Anterior cingulate cortex (tissue), 58 donors: ENCODE measurements at regions not wholly inside any gene's neighbourhood (a gene's known extent, or its start where the extent isn't known, plus 50 kb on each side); places are given as distances from the start of the nearest gene placed in this dataset.
A peak's percentile ranks its signal among the peaks of the same experiment; 100 is the strongest.
"Not testable (repeated sequence)": the region's sequence is repeated elsewhere in the genome, so short reads cannot be mapped to it uniquely, and the experiment has no call there.

ENCODE experiments used
- DNase-seq, 58 donors: peaks; one replicate each; lab custom pipeline; 2025; lab: John Stamatoyannopoulos, UW

DNA sequence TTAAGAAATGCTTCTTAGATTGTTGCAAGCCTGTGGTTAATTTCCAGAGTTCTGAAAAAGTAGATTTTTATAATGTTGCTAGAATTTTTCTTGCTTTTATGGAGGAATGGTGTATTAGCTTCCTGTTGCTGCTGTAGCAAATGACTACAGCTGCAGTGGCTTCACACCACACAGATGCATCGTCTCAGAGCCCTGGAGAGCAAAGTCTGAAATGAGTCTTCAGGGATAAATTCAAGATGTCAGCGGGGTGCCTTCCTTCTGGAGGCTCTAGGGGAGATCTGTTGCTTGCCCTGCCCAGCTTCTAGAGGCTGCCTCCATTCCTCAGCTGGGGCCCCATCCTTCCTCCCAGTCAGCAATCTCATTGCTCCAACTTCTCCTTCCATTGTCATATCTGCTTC lies 187.8 kb downstream of the ZNF516 start:
- no peak for DNase-seq

DNA sequence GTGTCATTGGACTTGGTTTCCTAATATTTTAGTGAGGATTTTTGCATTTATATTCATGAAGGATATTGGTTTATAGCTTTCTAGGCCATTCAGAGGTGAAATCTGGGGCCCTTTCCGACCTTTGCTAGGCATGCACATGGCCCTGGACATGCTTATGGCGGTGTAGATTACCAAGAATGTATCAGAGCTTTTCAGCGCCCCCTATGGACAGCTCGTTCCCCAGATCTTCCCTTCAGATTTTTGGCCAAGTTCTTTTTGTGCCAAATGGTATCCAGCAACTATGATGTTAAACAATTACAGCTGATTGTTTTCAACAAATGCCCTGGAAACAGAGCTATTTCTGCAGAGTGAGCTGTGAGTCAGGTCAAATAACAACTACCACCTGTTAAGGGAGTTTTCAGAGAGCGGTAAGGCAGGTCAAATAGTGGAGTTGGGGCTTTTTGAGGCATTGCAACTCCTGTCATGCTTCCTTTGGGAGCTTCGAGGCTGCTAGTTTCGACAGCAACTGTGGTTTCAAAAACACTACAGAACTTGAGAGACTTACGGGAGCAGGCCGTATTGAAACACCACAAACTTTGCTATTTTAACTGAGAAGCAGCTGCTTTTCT lies 188.3 kb downstream of the ZNF516 start:
- no peak for DNase-seq

DNA sequence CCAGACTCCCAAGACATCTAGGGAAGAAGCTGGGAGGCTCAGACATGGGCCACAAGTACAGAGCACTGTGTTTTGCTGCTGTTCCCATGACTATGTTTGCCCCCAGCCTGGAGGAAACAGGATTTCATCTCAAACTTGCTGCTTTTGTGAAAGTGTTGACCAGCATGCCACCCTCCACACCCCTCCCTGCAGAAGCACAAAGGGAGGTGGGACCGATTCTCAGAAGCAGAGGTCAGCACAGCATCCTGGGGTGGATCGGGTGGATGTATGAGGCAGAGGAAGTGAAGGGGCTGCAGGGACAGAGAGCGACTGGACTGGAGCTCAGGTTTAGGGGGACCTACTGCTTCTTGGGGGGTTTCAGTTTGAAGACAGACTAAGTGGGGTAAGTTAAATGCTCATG lies 209.2 kb downstream of the ZNF516 start:
- DNase-seq = no peak

DNA sequence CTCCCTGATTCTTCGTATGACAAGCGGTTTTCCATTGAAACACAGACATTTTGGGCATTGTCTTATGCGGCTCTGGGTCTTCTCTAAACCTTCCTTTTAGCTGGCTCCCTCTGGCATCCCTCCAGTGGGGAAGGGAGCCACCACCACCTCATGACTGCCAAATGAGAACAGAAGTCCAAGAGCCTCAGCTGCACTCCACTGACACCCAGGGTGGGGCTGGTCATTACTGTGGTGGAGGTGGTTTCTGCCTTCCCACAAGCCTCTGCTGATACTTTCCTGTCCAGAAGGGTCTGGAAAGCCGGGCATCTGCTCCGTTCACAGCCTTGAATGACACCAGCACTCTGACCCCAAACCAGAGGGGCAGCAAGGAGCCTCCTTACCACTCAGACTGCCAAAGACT lies 213.5 kb downstream of the ZNF516 start:
- DNase-seq = no peak

DNA sequence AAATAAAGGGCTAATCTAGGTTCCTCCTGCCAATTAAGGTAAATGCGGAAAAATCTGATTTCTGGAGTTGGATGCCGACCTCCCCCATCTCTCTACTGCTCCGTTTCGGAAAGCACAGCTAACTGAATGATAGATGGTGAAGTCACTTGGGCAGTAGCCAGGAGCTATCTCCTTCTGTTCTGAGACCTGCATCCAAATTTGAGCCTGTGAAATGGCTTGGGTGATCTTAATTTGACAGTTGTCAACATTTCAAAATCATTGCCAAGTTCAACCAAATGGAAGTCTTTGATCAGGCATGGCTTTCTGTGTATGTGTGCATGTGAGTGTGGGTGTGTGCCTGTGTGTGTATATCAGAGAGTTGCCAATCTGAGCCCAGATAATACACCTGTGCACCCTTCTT lies 217.2 kb downstream of the ZNF516 start:
- DNase-seq = no peak

DNA sequence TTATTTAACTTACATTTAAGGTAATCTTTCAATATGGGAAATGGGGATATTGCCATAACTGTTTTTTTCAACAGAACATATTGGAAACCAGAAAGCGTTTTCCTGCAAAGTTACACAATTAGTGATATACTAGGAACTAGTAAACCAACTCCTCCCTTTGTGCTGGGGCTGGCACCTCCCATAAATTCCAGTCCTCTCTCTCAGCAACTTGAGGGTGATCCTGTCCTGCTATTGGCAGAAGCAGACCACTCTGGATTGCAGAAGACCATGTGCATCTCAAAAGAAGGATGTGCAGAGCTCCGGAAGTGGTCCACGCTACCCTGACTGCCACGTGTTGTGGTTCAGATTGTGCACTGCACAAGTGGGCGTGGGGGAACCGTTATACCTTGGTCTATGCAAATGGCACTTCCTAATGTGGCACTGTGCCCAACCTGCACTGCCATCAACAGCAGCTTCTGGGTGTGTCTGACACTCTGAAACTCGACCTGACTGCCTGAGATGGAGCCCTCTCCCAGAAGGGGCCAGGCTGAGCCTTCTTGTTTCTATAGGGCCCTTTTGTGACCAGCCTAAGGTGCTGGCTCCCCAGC lies 219.2 kb downstream of the ZNF516 start:
- DNase-seq = no peak

DNA sequence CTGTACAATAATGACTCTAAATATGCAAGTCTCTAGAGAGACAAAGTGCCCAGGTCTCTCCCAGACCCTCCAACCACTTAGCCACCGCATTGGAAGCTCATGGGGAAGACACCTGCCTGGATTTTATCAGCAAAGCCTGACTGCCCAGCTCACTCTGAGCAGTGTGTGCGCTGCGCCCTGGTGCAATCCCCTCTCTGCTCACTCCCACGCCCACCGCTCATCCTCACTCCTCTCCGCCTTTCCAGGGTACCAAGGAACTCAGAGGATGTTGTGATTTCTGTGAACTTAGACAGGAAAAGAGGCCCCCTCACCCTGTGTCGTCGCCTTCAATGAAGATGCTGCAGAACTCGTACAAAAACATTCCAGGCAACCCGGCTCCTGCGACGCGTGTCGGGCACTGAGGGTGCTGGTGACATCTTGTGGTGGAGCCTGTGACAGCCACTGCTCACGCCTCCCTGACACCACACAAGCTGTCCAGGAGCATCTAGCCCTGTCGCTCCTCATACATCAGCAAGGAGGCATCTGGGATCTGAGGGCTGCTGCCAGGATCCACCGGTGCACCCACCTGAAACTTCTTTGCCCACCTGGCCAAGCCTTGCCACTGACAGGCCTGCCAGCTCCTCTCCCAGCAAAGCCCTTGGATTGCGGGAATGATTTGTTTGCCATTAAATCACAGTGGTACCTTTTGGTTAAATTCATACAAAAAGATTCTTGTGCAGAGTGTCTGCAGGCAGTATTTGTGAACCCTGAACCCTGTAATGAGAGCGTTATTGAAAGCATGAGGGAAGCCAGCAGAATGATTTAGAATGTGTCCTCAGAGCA lies 220.4 kb downstream of the ZNF516 start:
- DNase-seq = peak in 46 of 58 donors; percentile 3 to 69 (median 26)

DNA sequence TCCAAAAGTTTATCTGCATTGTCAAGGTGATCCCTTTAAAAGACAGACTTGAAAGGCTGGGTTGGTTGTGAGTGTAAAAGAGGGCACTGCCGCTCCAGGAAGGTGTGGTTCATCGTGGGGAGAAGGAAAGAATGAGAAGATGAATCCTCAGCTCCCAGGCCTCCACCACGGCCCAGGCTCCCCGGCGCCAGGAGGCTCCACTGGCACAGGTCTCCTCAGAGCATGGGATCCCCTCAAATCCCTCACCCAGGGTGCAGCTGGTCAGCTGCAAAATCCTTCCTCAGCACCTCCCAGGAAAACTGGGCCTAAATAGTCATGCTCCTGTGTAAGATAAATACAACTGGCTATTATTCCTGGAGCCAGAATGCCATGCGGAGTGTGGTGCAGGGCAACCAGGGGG lies 221.1 kb downstream of the ZNF516 start:
- no peak for DNase-seq

DNA sequence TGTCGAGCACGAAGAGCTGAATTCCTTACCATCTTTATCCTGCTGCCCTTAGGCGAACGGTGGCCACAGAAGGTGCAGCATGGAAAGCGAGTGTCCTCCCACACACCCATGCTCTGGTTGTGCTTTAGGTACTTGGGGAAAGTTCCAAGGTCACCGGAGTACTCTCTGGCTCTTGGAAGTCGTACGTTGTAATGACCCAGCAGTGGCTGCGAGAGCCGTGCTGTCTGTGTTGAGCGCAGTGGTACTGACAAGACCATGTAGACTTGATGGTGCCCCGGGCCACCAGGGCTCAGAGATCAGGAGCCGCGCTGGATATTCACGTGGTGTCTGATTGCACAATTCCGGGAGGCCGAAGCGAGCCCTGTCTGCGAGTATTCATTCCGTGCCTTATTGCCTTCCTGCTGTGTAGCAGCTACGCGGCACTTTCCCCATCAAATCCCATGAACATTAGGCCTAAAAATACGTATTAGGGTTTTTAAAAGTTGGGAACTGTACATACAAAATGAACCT lies 222.0 kb downstream of the ZNF516 start:
- no peak for DNase-seq

DNA sequence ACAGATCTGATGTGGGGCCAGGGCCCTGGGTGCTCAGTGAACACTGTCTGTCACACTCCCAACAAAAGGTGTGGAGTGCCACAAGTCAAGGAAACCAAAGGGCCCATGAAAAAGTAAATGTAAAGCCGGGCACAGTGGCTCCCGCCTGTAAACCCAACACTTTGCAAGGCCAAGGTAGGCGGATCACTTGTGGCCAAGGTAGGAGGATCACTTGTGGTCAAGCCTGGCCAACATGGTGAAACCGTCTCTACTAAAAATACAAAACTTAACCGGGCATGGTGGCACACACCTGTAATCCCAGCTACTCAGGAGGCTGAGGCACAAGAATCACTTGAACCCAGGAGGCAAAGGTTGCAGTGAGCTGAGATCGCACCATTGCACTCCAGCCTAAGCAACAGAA lies 227.6 kb downstream of the ZNF516 start:
- DNase-seq = not testable (repeated sequence)

DNA sequence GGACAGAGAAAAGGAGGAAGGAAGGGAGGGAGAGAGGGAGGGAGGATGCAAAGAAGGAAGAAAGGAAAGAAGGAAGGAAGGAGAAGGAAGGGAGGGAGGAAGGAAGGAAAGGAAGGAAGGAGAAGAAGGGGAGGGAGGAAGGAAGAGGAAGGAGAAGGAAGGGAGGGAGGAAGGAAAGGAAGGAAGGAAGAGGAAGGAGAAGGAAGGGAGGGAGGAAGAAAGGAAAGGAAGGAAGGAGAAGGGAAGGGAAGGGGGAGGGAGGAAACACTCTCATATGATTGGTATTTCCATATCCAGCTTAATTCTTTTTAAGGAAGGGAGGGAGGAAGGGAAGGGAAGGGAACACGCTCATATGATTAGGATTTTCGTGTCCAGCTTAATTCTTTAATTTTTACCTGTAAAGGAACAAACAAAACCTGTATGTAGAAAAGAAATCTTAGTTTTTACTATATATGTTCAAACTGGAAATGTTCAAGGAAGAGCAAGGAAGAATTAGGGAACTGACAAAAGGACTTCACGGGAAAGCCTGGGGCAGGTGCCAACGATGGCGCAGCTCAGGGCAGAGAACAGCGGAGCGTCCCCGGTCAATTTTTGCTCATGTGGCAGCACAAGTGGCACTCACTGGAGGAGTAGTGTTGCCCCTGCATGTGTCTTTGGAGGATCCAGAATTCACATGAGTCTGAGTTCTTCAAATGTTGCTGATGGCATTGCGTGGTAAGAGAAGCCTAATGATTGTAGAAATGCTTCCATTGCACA lies 228.6 kb downstream of the ZNF516 start:
- DNase-seq = no peak

DNA sequence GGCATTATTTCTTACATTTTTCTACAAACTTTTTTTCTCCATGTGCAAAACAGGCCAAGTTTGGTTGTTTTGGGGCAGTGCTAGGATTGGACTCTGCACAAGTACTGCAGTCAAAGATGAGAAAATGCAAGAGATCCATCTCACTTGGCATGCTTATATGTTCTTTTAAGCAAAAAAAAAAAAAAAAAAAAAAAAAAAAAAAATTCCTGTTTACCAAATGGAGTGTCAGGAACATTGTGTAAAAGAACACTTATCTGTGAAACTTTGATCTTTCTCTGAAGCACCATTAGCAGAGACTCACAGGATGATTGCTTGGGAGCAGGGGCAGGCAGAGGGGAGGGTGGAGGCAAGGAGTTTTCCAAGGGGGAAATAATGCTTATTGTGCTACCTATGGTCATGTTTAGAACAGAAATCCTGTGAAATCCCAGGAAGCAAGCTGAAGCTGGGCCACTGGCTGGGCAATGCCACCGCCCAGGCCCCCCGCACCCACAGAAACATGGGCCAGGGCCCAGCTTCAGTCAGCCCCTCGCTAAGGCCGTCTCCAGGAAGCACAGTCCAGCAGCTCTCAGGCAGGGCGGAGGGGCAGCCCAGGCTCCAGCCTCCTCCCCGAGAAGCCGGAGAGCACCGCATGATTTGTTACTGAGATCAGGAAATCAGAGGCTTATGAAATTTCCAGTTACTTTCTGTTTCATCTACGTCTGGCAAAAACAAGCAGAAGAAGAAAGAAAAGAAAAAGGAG lies 229.4 kb downstream of the ZNF516 start:
- DNase-seq = peak in 1 of 58 donors; percentile 26

DNA sequence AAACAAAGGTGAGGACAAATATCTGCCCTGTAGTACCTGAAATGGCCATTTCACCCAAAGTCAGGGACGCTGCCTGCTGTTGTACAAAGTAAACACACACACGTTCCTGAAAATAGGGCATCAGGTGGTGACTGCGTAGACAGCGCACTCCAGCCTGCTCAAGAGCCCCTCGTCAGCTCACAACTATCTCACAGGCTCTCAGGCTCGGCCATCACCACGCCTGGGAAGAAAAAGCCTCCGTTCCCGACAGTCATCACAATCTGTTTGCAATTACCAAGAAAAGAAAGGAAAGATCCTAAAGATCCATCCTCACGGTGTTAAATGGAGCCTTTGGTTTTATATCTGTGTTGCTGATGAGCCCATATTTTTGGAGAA lies 230.2 kb downstream of the ZNF516 start:
- no peak for DNase-seq

DNA sequence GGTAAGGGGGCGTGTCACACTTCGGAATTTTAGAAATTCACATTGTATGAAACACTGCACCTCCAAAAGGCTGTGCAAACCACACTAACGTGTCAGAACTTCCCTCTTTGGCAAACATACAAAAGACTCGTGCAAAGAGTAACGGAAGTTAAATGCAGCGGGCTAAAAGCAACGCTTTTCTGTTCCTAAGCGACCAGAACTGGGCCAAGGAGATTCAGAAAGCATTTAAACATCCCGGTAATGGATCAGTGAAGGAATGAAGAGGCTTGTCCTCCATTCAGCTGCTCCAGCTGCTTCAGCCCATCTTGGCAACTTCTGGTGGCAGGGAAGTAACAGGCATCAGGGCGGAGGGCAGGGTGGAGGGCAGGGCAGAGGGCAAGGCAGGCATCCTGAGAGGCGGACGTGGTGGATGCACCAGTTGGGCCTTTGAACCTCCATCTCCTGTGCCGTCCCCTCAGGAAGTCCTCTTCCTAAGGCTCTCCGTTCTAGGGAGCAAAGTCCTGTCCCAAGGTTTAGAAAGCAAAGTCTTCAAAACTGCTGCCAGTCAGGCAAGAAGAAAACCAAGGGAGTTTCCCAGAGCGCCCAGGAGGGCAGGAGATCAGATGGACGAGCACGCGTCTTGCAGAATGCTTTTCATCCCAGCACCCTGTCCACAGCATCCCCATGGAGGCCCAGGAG lies 230.7 kb downstream of the ZNF516 start:
- DNase-seq = no peak

DNA sequence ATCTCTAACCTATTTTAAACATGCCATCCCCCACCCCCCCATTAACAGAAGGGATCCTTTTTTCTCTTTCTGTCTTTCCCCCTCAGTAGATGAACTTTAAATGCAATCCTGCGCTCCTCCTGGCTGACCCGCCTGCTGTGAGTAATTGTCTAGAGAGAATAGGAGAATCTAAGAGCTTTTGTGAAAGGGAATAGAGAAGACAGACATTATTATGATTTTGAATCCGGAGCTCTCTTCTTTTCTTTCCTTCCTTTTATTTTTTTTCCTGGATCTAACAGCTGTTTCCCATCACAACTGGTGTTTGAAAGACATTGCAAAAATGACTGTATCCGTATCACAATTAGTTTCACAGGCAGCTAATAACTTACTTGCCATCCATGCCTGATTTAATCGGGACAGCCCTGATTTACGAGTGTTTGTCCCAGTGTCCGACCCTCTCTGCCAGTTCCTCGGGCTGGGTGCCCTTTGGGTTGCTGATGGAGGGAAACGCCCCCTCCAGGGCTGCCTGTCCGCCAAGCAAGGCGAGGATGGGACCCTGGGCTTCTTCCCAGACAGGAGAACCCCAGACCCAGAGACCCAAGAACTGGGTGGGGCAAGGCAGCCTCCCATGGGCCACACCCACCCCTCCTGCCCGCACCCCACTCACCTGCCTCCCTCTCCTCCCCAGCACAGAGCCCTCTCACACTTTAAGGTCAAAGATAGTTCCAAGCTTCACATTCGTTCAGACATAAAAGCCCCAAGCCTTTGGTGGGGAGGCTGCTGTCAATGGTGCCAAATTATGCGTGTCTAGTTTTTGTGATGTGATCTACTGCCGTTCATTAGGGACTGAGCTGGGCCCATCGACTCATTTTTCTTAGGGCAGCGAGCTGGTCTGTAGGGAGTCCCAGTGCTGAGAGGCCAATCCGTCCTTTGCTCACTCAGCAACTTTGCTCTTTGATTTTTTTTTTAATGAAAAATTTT lies 231.7 kb downstream of the ZNF516 start:
- no peak for DNase-seq

DNA sequence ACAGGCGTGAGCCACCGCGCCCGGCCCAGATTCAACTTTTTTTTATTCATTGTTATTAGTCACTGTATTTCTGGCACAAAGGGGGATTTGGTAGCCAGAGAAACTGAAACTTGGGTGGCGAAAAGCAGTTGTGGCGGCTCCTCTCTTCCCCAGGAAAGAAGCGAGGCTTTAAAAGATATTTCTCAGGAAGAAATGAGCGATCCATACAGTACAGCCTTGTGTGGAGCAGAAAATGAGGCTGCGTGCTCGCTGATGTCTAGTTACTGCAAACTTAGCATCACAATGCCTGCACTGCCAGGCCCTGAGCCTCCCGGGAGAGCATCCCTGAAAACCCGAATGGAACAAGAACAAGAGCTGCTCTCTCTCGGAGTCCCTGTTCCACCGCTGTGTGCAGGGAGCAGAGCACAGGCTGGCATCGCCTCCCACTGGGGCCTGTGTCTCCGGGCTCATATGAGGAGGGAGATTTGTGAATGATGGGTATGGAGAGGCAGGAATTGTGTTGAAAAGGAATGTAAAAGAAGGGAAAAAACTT lies 234.0 kb downstream of the ZNF516 start:
- peak in 14 of 58 donors; percentile 9 to 51 (median 20) for DNase-seq

DNA sequence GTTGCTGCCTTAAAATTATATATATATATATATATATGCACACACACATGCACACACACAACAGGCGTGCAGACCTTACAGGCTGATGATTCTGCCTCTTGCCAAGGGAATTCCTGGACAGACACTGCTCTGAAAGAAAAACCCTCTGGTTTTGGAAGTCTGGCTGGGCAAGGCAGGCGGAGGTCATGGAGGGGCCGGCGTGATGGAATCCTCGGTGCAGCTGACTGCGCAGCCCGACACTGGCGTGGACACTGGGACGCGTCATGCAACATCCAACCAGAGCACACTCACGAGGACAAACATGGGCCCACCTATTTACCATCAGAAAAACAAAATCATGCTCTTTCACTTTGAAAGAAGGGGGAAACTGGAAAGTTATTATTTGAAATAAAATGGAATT lies 235.3 kb downstream of the ZNF516 start:
- DNase-seq = no peak

DNA sequence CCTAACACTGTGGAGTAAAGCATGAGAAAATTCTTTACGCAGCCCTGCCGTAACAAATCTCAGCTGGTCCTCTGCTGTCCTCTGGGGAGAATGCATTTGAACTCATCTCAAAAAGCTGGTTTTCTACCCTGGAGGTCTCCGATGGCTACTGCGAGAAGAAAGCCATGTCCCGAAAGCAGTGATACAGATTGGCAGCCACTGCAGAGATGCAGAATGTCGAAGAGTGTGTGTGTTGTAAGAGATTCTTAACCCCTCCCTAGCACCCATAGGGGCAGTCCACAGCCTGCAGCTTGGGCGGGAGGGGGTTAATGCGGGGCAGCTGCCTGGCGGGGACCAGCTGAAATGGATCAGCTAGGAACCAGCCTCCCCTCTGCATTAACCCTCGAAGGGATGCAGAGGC lies 235.9 kb downstream of the ZNF516 start:
- DNase-seq = no peak
